Colonic mucosa (tissue), 4 donors: ENCODE measurements at regions not wholly inside any gene's neighbourhood (a gene's known extent, or its start where the extent isn't known, plus 50 kb on each side); places are given as distances from the start of the nearest gene placed in this dataset.

Experiments
- DNase-seq: peaks from one replicate; pipeline ENCODE4 v3.0.0-alpha.2; 2020
- H3K27ac ChIP-seq: fragments of 200-600 bp; one replicate; pipeline ENCODE4 v1.8.0; 2021
- H3K27me3 ChIP-seq: fragments of 200-600 bp; one replicate; pipeline ENCODE4 v1.8.0; 2021
- H3K36me3 ChIP-seq: fragments of 200-600 bp; one replicate; pipeline ENCODE4 v1.8.0; 2021
- H3K4me1 ChIP-seq: fragments of 200-600 bp; one replicate; pipeline ENCODE4 v1.8.0; 2021; ENCODE audit warnings: mild to moderate bottlenecking
- H3K4me3 ChIP-seq: fragments of 200-600 bp; one replicate; pipeline ENCODE4 v1.8.0; 2021
- H3K9ac ChIP-seq, 2 donors: one replicate each; pipeline ENCODE4 v1.7.0; 2013; ENCODE audit warnings: control low read depth in 2 of 2, low read depth in 2 of 2, low read length in 2 of 2
- H3K9me3 ChIP-seq: fragments of 200-600 bp; one replicate; pipeline ENCODE4 v1.8.0; 2021
- CTCF ChIP-seq: fragments of 200-600 bp; IDR thresholded peaks from one replicate; pipeline ENCODE4 v1.8.0; 2022; ENCODE audit warnings: antibody characterized with exemption, mild to moderate bottlenecking
- intact Hi-C: fragments of 100-400 bp; cut with DNase I; formaldehyde crosslinking; loops from one replicate; pipeline ENCODE4 v1.14.1; 2022
- donor health status: healthy.
- donor health status: DM: no; HTN: no; CAD: no.
- donor health status: DM: no; HTN: no; CAD: no.

GRCh38 chrX:10831716-10832502 is 211.5 kb upstream of the MID1 start:
- TF ChIP-seq CTCF: no peak
- Histone ChIP-seq H3K27me3 (no peaks in the 10 kb centered on the region), H3K9me3 (no peaks in the 10 kb centered on the region), H3K4me3 (peak overlapping the region; percentile 8), H3K4me1 (no peaks in the 10 kb centered on the region), H3K9ac (no peak overlapping the region), H3K36me3 (no peaks in the 10 kb centered on the region), H3K27ac (peak overlapping the region; percentile 45)
- intact Hi-C loops: no loop called here
- peak; percentile 25 for DNase-seq

GRCh38 chrX:10833299-10834169 is 213.1 kb upstream of the MID1 start:
- peak; percentile 76 for DNase-seq
- intact Hi-C loops: no loop called here
- H3K27ac ChIP-seq: peak overlapping the region; percentile 45
- peak overlapping the region; percentile 16 for H3K4me3 ChIP-seq
- H3K9me3 ChIP-seq: no peaks in the 10 kb centered on the region
- H3K4me1 ChIP-seq: no peaks in the 10 kb centered on the region
- TF ChIP-seq CTCF: no peak
- no peaks in the 10 kb centered on the region for H3K27me3 ChIP-seq
- no peaks in the 10 kb centered on the region for H3K36me3 ChIP-seq
- peak overlapping the region; percentile 3 to 7 for H3K9ac ChIP-seq

GRCh38 chrX:10841579-10841978 is 221.2 kb upstream of the MID1 start:
- H3K9me3 ChIP-seq: no peaks in the 10 kb centered on the region
- no peak for TF ChIP-seq CTCF
- H3K27ac ChIP-seq: no peak overlapping the region
- H3K9ac ChIP-seq: no peak overlapping the region
- DNase-seq: no peak
- no peak overlapping the region for H3K4me3 ChIP-seq
- no peaks in the 10 kb centered on the region for H3K27me3 ChIP-seq
- H3K4me1 ChIP-seq: no peaks in the 10 kb centered on the region
- no peaks in the 10 kb centered on the region for H3K36me3 ChIP-seq
- intact Hi-C loops: no loop called here

GRCh38 chrX:10842646-10843045 is 222.3 kb upstream of the MID1 start:
- H3K36me3 ChIP-seq: no peaks in the 10 kb centered on the region
- no peak for DNase-seq
- H3K27ac ChIP-seq: no peak overlapping the region
- no peaks in the 10 kb centered on the region for H3K4me1 ChIP-seq
- H3K9me3 ChIP-seq: no peaks in the 10 kb centered on the region
- TF ChIP-seq CTCF: no peak
- intact Hi-C loops: no loop called here
- no peak overlapping the region for H3K9ac ChIP-seq
- H3K4me3 ChIP-seq: no peak overlapping the region
- H3K27me3 ChIP-seq: no peaks in the 10 kb centered on the region

GRCh38 chrX:10847333-10847732 is 226.9 kb upstream of the MID1 start:
- Histone ChIP-seq H3K9me3 (no peaks in the 10 kb centered on the region), H3K27ac (no peak overlapping the region), H3K4me3 (no peak overlapping the region), H3K36me3 (no peaks in the 10 kb centered on the region), H3K27me3 (no peaks in the 10 kb centered on the region), H3K9ac (no peak overlapping the region), H3K4me1 (no peaks in the 10 kb centered on the region)
- TF ChIP-seq CTCF: no peak
- intact Hi-C loops: no loop called here
- DNase-seq: no peak
